Sciatic nerve (tissue), 2 donors: ENCODE measurements at regions not wholly inside any gene's neighbourhood (a gene's known extent, or its start where the extent isn't known, plus 50 kb on each side); places are given as distances from the start of the nearest gene placed in this dataset.
A peak's percentile ranks its signal among the peaks of the same experiment; 100 is the strongest.
"Not testable (repeated sequence)": the region's sequence is repeated elsewhere in the genome, so short reads cannot be mapped to it uniquely, and the experiment has no call there.

Experiments
- ATAC-seq: fragments of 200-7000 bp; cut with Tn5 transposase; one replicate; pipeline ENCODE4 v1.9.1; 2020; ENCODE audit warnings: mild to moderate bottlenecking, moderate library complexity
- DNase-seq: peaks from one replicate; pipeline ENCODE4 v3.0.0-alpha.2; 2020; ENCODE audit warnings: low spot score
- intact Hi-C: fragments of 100-400 bp; cut with DNase I; formaldehyde crosslinking; loops from one replicate; pipeline ENCODE4 v1.14.2; 2022
- donor health status: DM: no; HTN: no; CAD: no.
- donor health status: DM: no; HTN: no; CAD: no.

- DNase-seq (no peak), ATAC-seq (no peak)
- intact Hi-C loops: no loop called here
These were observed 65.6 kb upstream of the IFNGR1 start for GRCh38 chr6:137284811-137285110.

- DNase-seq: no peak
- intact Hi-C loops: no loop called here
- no peak for ATAC-seq
These were observed 65.0 kb upstream of the IFNGR1 start for GRCh38 chr6:137283940-137284810.

GRCh38 chr6:137283080-137283479 lies 63.9 kb upstream of the IFNGR1 start:
- no peak for ATAC-seq
- DNase-seq: no peak

GRCh38 chr6:137282254-137282653 lies 63.1 kb upstream of the IFNGR1 start:
- intact Hi-C loops: no loop called here
- no peak for DNase-seq
- ATAC-seq: no peak

More at GRCh38 chr6:137283080-137283479, 63.9 kb upstream of the IFNGR1 start:
- intact Hi-C loops: no loop called here

- DNase-seq, ATAC-seq, intact Hi-C loops: not testable (repeated sequence)
These were observed 60.1 kb upstream of the IFNGR1 start for GRCh38 chr6:137279279-137279678.

- DNase-seq: no peak
- intact Hi-C loops: no loop called here
- ATAC-seq: no peak
These were observed 58.9 kb upstream of the IFNGR1 start for GRCh38 chr6:137277971-137278637.

GRCh38 chr6:137272403-137272802 lies 53.2 kb upstream of the IFNGR1 start:
- DNase-seq: no peak
- intact Hi-C loops: no loop called here
- ATAC-seq: no peak

GRCh38 chr6:137271245-137272183 lies 52.3 kb upstream of the IFNGR1 start:
- ATAC-seq (peak; percentile 83), DNase-seq (no peak)
- intact Hi-C loops: no loop called here

- intact Hi-C loops: no loop called here
- ATAC-seq: no peak
- no peak for DNase-seq
These were observed 50.6 kb upstream of the IFNGR1 start for GRCh38 chr6:137269803-137270202.

- DNase-seq (no peak), ATAC-seq (no peak)
- intact Hi-C loops: no loop called here
These were observed 50.2 kb upstream of the IFNGR1 start for GRCh38 chr6:137269347-137269746.
